ENCODE measurements at regions not wholly inside any gene's neighbourhood (a gene's known extent, or its start where the extent isn't known, plus 50 kb on each side); places are given as distances from the start of the nearest gene placed in this dataset.

DNA sequence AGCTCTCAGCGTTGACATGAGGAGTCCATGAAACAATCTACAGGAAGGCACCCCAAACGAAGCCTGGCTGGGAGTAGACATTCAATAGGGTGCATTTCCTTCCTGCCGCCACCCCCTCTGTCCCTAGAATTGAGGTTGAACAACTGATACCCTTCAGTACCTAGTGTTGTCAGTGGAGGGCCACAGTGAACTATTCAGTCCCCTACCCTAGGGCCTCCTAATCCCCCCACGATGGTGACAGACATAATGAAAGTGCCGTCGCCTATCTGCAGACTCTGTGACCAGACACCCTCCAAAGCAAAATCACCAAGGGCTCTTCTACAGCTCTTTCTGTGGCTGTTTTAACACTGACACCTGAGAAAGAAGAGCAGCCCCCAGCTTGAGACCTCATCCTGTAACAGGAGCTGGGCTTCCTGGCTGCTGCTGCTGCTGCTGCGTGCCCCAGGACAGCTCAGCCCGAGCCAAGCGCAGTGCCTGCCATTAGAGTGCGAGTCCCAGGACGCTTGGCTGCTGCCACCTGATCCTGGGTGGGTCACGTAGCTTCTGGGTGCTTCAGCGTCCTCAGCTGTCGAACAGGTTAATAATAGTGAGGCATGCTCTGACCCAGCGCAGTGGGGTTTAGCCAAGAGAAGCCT lies 183.0 kb downstream of the ZBTB18 start:
- Histone ChIP-seq H3K4me3 (ENCODE audit: low read depth, low read length, poor library complexity, severe bottlenecking) (no peak overlapping the region), H2AFZ (ENCODE audit: low read length) (no peak overlapping the region), H3K27ac (ENCODE audit: low read depth, low read length, poor library complexity, severe bottlenecking) (no peak overlapping the region), H3F3A (ENCODE audit: insufficient read depth, low read length) (no peaks in the 10 kb centered on the region), H3K4me2 (ENCODE audit: low read length) (no peak overlapping the region), H4K20me1 (ENCODE audit: insufficient read depth, low read length) (no peaks in the 10 kb centered on the region), H3K9me2 (ENCODE audit: low read depth, low read length) (no peaks in the 10 kb centered on the region), H3K36me3 (ENCODE audit: insufficient read depth, low read length) (no peaks in the 10 kb centered on the region), H3K9ac (ENCODE audit: low read length) (no peak overlapping the region), H3K27me3 (ENCODE audit: insufficient read depth, low read length) (no peaks in the 10 kb centered on the region), H3K79me2 (ENCODE audit: insufficient read depth, low read length) (no peaks in the 10 kb centered on the region), H3K9me3 (ENCODE audit: low read length) (no peaks in the 10 kb centered on the region), H3K4me1 (ENCODE audit: insufficient read depth, low read length, severe bottlenecking) (no peaks in the 10 kb centered on the region)
- TF ChIP-seq, protein P1, sequence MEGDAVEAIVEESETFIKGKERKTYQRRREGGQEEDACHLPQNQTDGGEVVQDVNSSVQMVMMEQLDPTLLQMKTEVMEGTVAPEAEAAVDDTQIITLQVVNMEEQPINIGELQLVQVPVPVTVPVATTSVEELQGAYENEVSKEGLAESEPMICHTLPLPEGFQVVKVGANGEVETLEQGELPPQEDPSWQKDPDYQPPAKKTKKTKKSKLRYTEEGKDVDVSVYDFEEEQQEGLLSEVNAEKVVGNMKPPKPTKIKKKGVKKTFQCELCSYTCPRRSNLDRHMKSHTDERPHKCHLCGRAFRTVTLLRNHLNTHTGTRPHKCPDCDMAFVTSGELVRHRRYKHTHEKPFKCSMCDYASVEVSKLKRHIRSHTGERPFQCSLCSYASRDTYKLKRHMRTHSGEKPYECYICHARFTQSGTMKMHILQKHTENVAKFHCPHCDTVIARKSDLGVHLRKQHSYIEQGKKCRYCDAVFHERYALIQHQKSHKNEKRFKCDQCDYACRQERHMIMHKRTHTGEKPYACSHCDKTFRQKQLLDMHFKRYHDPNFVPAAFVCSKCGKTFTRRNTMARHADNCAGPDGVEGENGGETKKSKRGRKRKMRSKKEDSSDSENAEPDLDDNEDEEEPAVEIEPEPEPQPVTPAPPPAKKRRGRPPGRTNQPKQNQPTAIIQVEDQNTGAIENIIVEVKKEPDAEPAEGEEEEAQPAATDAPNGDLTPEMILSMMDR (IDR thresholded peaks at IDR 0.05; ENCODE audit: low read length): no peak
- TF ChIP-seq EZH2 (IDR thresholded peaks at IDR 0.05; ENCODE audit: borderline replicate concordance, low read length): no peak

GRCh38 chr1:244235157-244235556 lies 184.1 kb downstream of the ZBTB18 start:
- no peaks in the 10 kb centered on the region for H4K20me1 ChIP-seq (ENCODE audit: insufficient read depth, low read length)
- H3K4me3 ChIP-seq (ENCODE audit: low read depth, low read length, poor library complexity, severe bottlenecking): no peak overlapping the region
- no peaks in the 10 kb centered on the region for H3K4me1 ChIP-seq (ENCODE audit: insufficient read depth, low read length, severe bottlenecking)
- no peaks in the 10 kb centered on the region for H3K9me3 ChIP-seq (ENCODE audit: low read length)
- TF ChIP-seq, protein P1 (IDR thresholded peaks at IDR 0.05; ENCODE audit: low read length): no peak
- no peak for TF ChIP-seq EZH2 (IDR thresholded peaks at IDR 0.05; ENCODE audit: borderline replicate concordance, low read length)
- H2AFZ ChIP-seq (ENCODE audit: low read length): no peak overlapping the region
- no peak overlapping the region for H3K9ac ChIP-seq (ENCODE audit: low read length)
- H3K27me3 ChIP-seq (ENCODE audit: insufficient read depth, low read length): no peaks in the 10 kb centered on the region
- H3K36me3 ChIP-seq (ENCODE audit: insufficient read depth, low read length): no peaks in the 10 kb centered on the region
- no peak overlapping the region for H3K27ac ChIP-seq (ENCODE audit: low read depth, low read length, poor library complexity, severe bottlenecking)
- no peaks in the 10 kb centered on the region for H3K9me2 ChIP-seq (ENCODE audit: low read depth, low read length)
- no peaks in the 10 kb centered on the region for H3K79me2 ChIP-seq (ENCODE audit: insufficient read depth, low read length)
- H3K4me2 ChIP-seq (ENCODE audit: low read length): no peak overlapping the region
- no peaks in the 10 kb centered on the region for H3F3A ChIP-seq (ENCODE audit: insufficient read depth, low read length)

DNA sequence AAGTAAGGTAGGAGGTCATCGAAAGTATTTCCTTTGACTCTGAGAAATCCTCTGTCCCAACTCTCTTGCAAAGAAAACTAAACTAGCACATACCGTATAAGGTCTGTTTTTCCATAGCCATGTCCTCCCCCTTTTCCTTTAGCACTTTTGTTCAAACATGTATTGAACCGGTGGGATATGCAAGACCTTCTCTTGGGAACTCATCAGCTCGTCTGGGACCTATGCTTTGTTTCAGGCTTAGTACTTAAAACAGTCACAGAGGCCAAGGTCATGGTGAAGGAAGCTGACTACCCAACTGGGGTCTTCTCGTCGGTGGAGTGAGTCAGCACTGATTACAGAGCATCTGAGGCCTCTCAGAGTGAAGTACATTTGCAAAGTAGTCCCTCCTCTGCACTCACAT lies 185.0 kb downstream of the ZBTB18 start:
- Histone ChIP-seq H3K27me3 (ENCODE audit: insufficient read depth, low read length) (no peaks in the 10 kb centered on the region), H3K9me2 (ENCODE audit: low read depth, low read length) (no peaks in the 10 kb centered on the region), H2AFZ (ENCODE audit: low read length) (no peak overlapping the region), H3K36me3 (ENCODE audit: insufficient read depth, low read length) (no peaks in the 10 kb centered on the region), H3K4me3 (ENCODE audit: low read depth, low read length, poor library complexity, severe bottlenecking) (no peak overlapping the region), H3F3A (ENCODE audit: insufficient read depth, low read length) (no peaks in the 10 kb centered on the region), H3K9ac (ENCODE audit: low read length) (no peak overlapping the region), H4K20me1 (ENCODE audit: insufficient read depth, low read length) (no peaks in the 10 kb centered on the region), H3K9me3 (ENCODE audit: low read length) (no peaks in the 10 kb centered on the region), H3K27ac (ENCODE audit: low read depth, low read length, poor library complexity, severe bottlenecking) (no peak overlapping the region), H3K79me2 (ENCODE audit: insufficient read depth, low read length) (no peaks in the 10 kb centered on the region), H3K4me2 (ENCODE audit: low read length) (no peak overlapping the region), H3K4me1 (ENCODE audit: insufficient read depth, low read length, severe bottlenecking) (no peaks in the 10 kb centered on the region)
- TF ChIP-seq, protein P1 (IDR thresholded peaks at IDR 0.05; ENCODE audit: low read length): no peak
- TF ChIP-seq EZH2 (IDR thresholded peaks at IDR 0.05; ENCODE audit: borderline replicate concordance, low read length): no peak
